HG03442 (cell line): ENCODE measurements at regions not wholly inside any gene's neighbourhood (a gene's known extent, or its start where the extent isn't known, plus 50 kb on each side); places are given as distances from the start of the nearest gene placed in this dataset.
"Not testable (repeated sequence)": the region's sequence is repeated elsewhere in the genome, so short reads cannot be mapped to it uniquely, and the experiment has no call there.

Experiments used
- ATAC-seq: cut with Tn5 transposase; IDR thresholded peaks from one replicate; pipeline ENCODE4 v1.9.1; 2021; ENCODE audit warnings: mild to moderate bottlenecking, moderate library complexity; ENCODE audit not compliant: unreplicated experiment

DNA sequence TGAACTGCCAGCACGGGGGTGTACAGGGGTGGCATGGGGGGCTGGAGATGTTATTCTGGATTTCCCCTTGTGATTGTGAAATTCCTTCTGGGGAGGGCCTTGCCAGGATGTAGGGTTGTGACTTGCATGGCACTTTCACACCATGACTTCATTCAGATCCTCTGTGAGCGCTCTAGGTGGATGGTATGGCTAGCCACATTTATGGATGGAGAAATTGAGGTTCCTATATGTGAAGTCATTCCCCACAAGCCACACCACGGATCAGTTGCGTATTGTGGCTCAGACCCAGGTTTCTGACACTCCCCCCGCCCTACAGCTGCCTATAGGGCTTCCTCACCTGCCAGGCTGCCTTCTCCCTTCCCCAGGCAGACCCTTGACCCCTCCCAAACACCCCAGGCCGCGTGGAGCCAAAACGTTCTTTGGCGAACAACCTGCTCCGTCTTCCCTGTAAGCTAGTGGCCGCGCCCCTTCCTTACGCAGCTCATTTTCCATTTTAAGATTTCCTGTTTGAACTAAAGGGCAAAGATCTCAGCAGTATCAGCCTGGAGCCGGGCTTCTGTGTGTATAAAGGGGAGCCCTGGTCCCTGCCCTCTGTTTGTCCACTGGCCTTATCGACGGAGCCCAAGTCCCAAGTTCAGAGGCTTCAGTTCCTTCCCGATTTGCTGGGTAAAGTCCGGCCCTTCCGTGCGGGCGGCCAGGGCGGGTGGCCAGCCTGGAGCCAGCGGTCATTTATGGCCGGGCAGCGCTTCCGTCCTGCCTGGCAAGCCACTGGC lies 97.8 kb upstream of the KLF4 start:
- no peak for ATAC-seq

DNA sequence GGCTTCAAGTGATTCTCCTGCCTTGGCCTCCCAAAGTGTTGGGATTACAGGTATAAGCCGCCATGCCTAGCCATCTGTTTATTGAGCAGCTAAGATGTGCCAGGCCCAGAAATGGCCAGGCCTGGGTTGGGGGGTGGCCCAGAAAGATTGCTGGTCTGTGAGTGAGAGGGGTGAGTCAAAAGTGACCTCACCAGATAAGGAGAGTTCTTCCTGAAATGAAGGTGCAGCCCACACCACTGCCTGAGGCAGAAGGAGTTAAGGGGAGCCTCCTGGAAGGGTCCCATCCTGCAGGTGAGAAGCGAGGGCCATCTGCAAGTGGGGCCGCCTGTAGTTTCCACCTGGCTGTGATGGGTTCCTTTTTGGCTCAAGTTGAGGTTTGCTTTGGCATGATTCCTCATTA lies 96.9 kb upstream of the KLF4 start:
- ATAC-seq, result no peak

DNA sequence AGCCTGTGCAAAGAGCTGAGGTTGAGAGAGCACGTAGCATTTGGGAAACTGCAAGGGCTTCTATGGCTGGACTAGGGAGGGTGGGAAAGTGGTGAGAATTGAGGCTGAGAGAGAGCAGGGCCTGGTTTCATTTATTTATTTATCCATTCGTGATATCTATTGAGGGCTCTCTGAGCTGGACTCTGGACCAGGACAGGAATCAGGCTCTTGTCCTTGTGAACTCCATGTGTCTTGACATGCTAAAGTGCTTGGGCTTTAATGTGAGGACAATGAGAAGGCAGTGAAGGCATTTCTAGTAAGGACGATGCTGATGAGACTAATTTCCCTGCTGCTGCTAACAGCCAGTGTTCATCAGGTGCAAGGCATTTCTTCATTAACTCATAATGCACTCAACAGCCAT lies 95.9 kb upstream of the KLF4 start:
- no peak for ATAC-seq

DNA sequence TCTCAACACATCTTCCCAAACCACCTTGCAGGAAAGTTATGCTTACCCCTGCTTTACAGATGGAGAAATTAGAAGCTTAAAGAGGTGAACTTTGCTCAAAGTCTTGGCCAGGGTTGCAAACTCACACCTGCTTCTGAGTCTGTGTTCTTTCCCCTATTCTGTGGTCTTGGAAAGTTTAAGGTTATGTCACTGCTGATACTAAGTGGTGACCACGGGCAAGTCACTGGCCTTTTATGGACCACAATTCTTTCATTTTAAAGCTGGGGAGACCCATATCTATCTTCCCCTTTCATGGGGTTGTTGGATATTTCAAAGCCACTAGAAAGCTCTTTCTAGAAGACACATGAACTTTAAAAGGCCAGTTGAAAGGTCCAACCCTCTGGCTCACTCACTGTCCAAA lies 95.4 kb upstream of the KLF4 start:
- ATAC-seq, result no peak

DNA sequence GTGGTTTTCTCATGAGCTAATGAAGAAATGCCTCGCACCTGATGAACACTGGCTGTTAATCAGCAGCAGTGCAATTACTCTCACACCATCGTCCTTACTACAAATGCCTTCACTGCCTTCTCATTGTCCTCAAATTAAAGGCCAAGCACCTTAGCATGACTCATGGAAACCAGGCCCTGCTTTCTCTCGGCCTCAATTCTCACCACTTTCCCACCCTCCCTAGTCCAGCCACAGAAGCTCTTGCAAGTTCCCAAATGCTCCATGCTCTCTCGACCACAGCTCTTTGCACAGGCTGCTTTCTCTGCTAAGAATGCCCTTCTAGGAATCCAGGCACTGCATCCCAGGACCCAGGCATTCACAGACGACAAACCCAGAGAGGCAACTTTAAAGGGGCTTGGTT lies 94.6 kb upstream of the KLF4 start:
- no peak for ATAC-seq

DNA sequence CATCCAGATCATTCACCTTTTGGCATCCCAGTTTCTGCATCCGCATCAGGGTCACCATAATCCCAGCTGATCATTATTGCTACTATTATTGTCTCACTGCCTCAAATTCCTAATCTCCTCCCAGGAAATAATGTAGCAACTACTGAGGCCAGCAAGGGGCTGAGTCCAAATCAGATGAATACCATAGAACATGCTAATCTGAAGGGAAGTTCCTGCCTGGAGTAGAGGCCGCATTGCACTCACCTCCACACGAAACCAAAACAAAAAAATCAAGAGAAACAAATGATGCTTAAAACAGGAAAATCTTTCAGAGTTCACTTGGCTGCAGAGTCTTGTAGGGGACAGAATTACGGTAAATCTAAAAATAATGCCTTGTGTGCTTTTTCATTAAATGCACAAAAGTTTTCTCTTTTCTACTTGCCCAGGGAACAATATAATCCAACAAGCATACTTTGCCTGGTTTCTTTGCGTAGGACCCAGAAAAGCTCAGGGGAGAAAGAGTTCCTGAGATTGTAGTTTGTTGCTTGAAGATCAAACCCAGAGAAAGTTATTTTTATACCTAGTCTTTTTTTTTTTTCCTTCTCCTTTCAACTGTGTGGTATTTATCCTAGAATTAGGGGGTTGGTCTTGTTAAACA lies 87.7 kb upstream of the KLF4 start:
- ATAC-seq, result no peak

DNA sequence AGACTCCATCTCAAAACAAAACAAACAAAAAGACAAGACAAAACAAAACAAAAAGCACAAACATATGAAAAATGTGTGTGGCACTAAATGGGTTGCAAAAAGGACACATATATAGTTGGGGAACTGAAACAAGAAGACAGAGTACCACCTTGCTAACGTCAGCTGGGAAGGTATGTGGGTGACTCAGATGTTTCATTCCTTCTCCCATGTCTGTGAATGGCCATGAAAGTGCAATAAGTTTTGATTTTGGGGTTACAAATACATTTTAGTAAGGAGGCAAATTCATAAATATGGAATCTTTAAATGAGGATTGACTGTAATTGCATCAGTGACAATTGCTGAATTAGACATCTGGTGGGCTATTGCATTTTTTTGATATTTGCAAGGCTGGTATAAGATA lies 81.6 kb upstream of the KLF4 start:
- no peak for ATAC-seq

DNA sequence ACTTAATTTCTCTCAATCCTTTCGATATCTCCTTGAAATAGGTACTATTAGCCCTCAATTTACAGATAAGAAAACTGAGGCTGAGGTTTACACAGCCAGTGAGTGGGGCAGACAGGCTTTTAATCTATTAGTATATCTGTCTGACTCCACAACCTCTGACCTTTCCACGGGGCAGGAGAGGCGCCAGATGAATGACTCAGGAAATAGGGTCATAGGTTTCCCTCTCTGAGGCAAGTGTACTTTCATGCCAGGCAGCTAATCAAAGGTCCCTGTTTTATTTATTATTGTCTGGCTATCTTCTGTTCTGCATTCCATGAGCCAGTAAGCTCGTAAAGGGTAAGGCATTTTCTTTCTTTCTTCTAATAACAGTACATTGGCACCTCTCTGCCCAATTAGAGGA lies 79.6 kb upstream of the KLF4 start:
- no peak for ATAC-seq

DNA sequence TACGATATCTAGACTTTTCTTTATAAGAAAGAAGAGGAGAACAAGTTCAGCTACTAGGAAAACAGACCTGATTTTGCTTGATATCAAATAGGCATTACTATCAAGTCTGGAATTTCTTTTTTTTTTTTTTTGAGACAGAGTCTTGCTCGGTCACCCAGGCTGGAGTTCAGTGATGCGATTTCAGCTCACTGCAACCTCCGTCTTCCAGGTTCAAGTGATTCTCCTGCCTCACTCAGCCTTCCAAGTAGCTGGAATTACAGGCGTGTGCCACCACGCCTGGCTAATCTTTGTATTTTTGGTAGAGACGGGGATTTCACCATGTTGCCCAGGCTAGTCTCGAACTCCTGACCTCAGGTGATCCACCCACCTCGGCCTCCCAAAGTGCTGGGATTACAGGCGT lies 78.8 kb upstream of the KLF4 start:
- ATAC-seq, result not testable (repeated sequence)

DNA sequence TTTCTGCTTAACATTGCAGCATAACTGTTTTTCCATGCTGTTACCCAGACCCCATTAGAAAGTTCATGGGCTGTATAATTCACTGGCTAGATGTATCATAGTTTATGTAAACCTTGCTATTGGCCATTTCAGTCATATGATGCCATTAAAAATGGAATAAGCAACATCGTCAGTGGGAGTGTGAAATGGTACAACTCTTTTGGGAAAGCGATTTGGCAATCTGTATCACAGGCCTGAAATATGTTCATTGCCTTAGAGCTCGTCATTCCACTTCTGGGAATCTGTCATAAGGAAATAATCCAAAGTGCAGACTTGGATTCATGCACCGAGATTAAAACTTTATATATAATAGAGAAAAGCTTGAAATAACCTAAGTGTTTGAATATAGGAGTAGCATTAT lies 77.9 kb upstream of the KLF4 start:
- no peak for ATAC-seq

DNA sequence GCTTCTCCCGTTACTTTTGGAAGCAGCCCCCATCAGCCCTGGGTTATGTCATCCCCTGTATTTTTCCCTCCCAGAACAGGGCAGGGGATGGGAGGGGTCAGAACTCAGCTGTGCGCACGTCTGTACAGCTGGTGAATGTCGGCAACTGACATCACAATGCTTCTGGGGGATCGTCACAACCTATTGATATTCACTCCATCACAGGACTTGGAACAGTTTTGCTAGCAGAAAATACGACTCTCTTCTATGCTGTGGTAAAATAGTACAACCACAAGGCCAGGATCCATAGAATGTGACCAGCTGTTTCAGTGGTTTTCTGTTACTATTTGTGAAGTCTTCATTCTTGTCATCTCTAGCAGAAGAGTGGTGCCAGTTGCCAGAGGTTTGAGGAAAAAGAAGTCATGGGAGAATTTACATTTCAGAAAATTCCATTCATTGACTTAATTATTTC lies 77.1 kb upstream of the KLF4 start:
- ATAC-seq, result no peak

DNA sequence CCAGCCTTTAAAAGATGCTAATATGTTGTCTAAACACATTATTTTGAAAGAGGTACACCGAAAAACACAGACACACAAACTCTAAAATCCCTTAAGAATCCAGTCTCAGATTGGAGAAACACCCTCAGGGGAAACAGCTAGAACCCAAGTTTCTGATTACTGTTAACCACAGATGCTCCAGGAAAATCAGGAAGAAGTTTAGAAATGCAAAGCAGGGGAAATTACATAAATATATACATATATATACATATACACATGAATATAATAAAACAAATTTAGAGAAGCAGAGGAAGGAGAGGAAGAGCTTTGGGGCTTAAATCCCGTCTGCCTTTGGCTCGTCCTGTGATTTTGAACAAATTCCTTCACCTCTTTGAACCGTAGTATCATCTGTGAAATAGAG lies 73.2 kb upstream of the KLF4 start:
- ATAC-seq, result no peak

DNA sequence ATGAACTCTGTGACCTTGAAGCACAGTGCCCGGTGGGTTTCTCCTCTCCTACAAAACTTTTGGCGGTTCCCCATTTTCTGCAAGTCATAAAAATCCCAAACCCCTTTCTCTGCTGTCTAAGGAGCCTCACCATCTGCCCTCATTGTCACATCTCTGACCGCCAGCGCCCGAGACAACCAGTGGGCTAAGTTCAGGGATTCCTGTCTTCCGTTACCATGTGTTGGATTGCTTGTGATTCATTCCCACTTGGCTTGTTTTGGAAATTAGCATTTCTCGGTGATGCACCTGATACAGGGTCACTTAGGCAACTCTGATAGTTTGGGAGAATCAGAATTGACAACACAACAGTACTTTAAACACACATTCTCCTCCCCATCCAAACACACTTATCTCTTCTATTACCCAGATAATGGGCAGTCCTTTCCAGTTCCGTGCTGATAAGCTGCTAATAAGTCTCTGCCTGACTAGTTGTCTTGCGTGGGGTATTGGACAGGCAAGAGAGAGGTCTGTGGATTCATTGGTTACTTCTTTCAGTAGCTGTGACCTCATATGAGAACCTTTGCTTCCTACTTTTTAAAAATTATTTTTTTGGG lies 70.0 kb upstream of the KLF4 start:
- ATAC-seq, result no peak

DNA sequence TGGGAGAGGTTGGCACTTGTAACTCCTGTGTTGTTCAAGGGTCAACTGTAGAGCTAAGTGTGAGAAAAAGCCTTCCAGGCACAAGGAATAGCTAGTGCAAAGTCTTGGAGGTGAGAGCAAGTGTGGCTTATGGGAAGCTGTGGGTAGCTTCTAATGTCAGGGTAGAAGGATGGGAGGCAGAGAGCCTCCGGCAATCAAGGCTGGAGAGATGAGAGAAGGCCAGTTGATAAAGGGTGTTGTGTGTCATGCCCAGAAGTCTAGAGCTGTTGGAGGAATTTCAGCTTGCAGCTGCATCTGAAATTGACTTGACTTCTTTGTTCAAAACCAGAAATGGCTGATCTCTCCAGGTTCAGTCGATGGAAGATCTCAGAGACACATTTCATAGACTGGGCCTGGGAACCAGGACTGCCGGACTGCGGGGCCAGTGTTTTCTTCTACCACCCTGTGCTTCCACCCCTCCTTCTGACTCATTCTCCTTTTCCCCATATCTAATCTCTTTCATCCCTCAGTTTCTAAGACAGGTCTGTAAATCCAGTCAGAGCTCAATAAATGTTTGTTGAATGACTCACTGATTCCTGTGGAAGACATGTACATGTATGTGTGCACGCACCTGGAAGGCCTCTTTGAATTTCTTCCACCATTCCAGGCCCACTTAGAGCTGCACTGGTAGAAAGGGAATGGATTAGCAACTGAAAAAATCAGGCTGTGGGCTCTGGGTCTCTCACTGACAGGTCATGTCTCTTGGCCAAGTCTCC lies 67.8 kb upstream of the KLF4 start:
- no peak for ATAC-seq

DNA sequence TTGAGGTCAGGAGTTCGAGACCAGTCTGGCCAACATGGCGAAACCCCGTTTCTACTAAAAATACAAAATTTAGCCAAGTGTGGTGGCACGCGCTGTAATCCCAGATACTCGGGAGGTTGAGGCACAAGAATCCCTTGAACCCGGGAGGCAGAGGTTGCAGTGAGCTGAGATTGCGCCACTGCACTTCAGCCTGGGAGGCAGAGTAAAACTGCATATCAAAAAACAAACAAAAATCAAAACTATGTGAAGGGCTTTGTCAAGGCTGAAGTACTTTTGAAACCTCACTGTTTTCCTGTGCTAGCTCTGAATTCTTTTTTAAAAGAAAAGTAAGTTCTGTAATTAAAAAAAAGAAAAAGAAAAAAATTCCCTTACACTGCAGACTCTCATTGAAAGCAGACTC lies 65.1 kb upstream of the KLF4 start:
- ATAC-seq, result no peak

DNA sequence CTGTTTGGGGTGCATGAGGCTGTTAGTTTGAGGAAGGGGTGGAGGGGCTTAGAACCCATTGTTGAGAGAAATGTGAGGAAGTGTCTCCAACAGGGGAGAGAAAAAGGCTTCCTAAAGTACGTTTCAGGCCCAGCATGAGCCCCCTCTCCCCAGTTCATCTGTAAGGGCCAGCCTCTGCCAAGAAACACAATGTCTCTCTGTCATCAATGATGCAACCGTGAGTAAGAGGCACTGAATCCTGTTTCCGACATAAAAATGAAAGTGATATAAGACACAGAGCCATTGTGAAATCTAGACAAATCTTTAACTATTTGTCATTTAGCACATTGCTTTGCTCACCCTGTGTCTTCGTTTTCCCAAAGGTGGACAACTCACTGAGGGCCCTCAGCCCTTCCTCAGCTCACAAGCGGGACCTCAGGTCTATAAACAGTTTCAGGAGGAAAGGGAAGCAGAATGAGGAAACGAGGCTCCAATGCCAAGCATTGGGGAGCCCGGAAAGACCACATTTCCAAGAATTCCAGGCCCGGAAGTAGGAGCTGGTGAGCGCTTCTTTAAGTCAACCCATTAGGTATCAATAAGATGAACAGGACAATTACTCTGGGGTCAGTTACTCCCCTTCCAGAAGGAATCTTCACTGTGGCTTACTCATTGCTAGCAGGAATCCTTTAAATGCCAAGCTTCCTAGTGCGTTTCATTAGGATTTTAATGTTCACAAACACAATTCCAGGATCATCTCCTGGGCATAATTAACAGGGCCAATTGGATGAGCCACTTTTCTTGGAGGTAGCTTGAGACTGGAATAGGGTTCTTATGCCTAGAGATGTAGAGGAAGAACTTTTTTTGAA lies 59.0 kb upstream of the KLF4 start:
- ATAC-seq, result no peak

DNA sequence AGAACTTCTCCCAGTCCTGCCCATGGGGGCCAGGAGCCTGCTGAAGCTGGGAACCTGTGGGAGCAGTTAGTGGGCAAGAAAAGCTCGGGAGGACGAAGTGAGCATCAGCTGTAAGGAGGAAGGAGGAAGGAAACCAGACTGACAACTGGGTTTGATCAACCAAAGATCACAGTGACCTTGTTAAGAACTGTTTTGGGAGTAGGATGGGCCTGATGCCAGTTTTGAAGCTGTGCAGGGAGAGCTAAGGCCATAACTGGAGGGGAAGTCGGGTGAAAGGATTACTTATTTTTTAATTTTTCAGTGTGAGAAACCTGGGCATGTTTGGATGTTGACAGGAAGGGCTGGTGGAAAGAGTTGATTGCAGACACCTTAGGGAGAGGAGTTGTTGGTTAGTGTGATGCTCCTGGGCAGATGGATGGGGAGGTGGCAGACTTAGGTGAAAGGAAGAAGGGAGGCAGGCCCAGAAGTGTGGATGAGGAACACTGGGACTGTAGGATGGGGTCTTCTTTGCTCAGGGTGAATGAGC lies 58.3 kb upstream of the KLF4 start:
- no peak for ATAC-seq

DNA sequence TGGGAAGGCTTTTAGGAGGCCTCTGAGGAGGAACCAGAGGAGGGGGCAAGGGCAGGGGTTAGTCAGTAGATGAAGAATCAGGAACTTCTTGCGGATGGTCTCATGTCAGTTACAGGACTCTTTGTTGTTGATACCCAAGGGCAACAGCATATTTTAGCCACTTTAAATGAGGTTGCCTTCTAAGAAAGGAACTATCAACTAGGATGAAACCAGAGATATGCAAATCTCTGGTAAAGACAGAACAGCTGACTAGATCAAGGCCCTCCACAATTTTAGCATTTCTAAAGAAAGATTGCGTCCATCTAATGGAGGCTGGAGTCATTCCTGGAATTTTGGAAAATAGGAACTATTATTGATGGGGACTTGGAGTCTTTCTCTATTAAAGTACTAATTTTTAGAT lies 57.7 kb upstream of the KLF4 start:
- ATAC-seq, result no peak

DNA sequence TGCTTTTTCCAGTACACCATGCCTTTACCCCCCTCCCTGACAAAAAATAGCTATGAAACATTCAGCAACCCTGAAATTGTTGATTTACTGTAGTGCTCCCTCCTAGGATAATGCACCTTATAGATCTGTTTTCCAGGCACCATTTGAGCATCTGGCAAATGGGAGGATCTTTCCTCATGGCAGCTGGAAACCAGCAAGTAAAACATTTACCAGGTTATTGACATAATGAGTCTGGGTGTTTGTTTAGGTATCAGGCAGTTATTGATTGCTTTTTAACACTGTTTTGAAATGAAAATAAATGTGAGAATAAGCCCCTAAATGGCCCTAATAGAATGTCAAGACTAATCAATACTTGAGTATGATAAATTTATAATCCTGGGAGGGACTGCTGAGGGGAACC lies 57.3 kb upstream of the KLF4 start:
- no peak for ATAC-seq

DNA sequence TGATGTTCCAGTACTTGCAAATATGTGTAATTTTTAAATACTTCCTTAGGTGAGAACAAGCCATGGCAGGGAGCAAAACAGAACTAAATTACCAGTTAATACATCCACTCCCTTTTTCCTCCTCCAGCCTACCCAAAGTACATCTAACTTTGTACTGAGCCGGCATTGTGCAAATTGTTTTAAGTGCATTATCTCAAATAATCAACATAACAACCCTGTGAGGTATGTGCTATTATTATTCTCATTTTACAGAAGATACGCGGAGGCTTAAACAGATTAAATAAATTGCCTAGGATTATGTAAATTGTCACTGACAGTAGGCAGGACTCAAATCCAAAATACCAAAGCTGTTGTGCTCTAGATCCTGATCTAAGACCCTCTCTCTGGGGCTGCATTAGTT lies 55.5 kb upstream of the KLF4 start:
- no peak for ATAC-seq
